Caco-2 (cell line): ENCODE measurements at regions not wholly inside any gene's neighbourhood (a gene's known extent, or its start where the extent isn't known, plus 50 kb on each side); places are given as distances from the start of the nearest gene placed in this dataset.

Source experiments
- BruUV-seq: library from RNA; stranded (reverse); fragments of 400-500 nt; replicated peaks from 2 replicates; lab custom pipeline; 2021; lab: Mats Ljungman, UMichigan
- CTCF ChIA-PET: fragments of 300-600 bp; sonication (Branson Sonifier 250); formaldehyde crosslinking; loops from one replicate; lab custom pipeline; 2022; ENCODE audit warnings: antibody characterized with exemption; lab: Charles Lee
- POLR2A ChIA-PET: fragments of 300-600 bp; sonication (Branson Sonifier 250); formaldehyde crosslinking; loops from one replicate; lab custom pipeline; 2022; ENCODE audit warnings: antibody characterized with exemption; lab: Charles Lee
- DNase-seq, 2 experiments: peaks; one replicate each; pipeline versions ENCODE4 v3.0.0 to v3.0.0-alpha.2; 2020 to 2022
- H3K27me3 ChIP-seq: replicated peaks from 2 replicates; pipeline ENCODE4 v1.6.0; 2011; ENCODE audit warnings: low read length; ENCODE audit not compliant: control insufficient read depth, insufficient read depth
- H3K36me3 ChIP-seq: 2 replicates; pipeline ENCODE4 v1.5.1; 2011; ENCODE audit warnings: low read length; ENCODE audit not compliant: control insufficient read depth, insufficient read depth
- H3K4me1 ChIP-seq: fragments of 250-450 bp; sonication (Bioruptor Pico); 2 replicates; pipeline ENCODE4 v1.5.1; 2020; ENCODE audit warnings: mild to moderate bottlenecking
- H3K4me3 ChIP-seq: 2 replicates; pipeline ENCODE4 v1.5.1; 2011; ENCODE audit warnings: low read depth, mild to moderate bottlenecking, control low read depth, low read length
- H3K9me3 ChIP-seq: fragments of 250-450 bp; sonication (Bioruptor Pico); 2 replicates; pipeline ENCODE4 v1.5.1; 2020; ENCODE audit warnings: mild to moderate bottlenecking, moderate library complexity
- H3K27ac Mint-ChIP-seq: one replicate; pipeline ENCODE4 v1.8.0; 2022; ENCODE audit warnings: mixed read lengths; ENCODE audit not compliant: unreplicated experiment
- H3K27me3 Mint-ChIP-seq: one replicate; pipeline ENCODE4 v1.8.0; 2022; ENCODE audit warnings: mixed read lengths; ENCODE audit not compliant: insufficient read depth, unreplicated experiment
- H3K36me3 Mint-ChIP-seq: one replicate; pipeline ENCODE4 v1.8.0; 2022; ENCODE audit warnings: mild to moderate bottlenecking, mixed read lengths; ENCODE audit not compliant: insufficient read depth, unreplicated experiment
- H3K4me1 Mint-ChIP-seq: one replicate; pipeline ENCODE4 v1.8.0; 2022; ENCODE audit warnings: low read depth, mixed read lengths; ENCODE audit not compliant: unreplicated experiment
- H3K4me3 Mint-ChIP-seq: one replicate; pipeline ENCODE4 v1.8.0; 2022; ENCODE audit warnings: mild to moderate bottlenecking, moderate library complexity, mixed read lengths; ENCODE audit not compliant: unreplicated experiment
- H3K9me3 Mint-ChIP-seq: one replicate; pipeline ENCODE4 v1.8.0; 2022; ENCODE audit warnings: mixed read lengths; ENCODE audit not compliant: unreplicated experiment
- CTCF ChIP-seq, 2 experiments: fragments of 200-600 bp in 1 of 2; IDR thresholded peaks; 1 replicate in 1 of 2; 2 replicates in 1 of 2; pipeline versions ENCODE4 v1.5.1 to v1.8.0; 2011 to 2022; ENCODE audit warnings: antibody characterized with exemption in 1 of 2, control low read depth in 1 of 2, inconsistent platforms in 1 of 2, low read depth in 1 of 2, low read length in 1 of 2, mild to moderate bottlenecking in 1 of 2, moderate library complexity in 1 of 2; ENCODE audit not compliant: insufficient read depth in 1 of 2, severe bottlenecking in 1 of 2, unreplicated experiment in 1 of 2
- intact Hi-C: fragments of 100-400 bp; cut with micrococcal nuclease; formaldehyde crosslinking; loops from one replicate; pipeline ENCODE4 v1.10.0; 2022; ENCODE audit not compliant: unreplicated experiment

- CTCF ChIA-PET, result interaction anchor here (1.0 kb wide), 1 partner anchor 135 kb away, joined by 6 read pairs; no protein-coding TSS in a partner anchor
- H3K4me1 Mint-ChIP-seq, result no peaks in the 10 kb centered on the region
- H3K27me3 ChIP-seq, result no peaks in the 10 kb centered on the region
- no peak for TF ChIP-seq CTCF (IDR thresholded peaks at IDR 0.05; ENCODE audit: insufficient read depth in 1 of 2, low read depth in 1 of 2, low read length in 1 of 2, severe bottlenecking in 1 of 2, unreplicated experiment in 1 of 2)
- H3K36me3 Mint-ChIP-seq, result no peaks in the 10 kb centered on the region
- no peaks in the 10 kb centered on the region for H3K9me3 Mint-ChIP-seq
- no peak for DNase-seq
- H3K27me3 Mint-ChIP-seq, result no peaks in the 10 kb centered on the region
- no peak overlapping the region for H3K27ac Mint-ChIP-seq
- no peaks in the 10 kb centered on the region for H3K36me3 ChIP-seq
- POLR2A ChIA-PET, result no interaction called here
- H3K4me1 ChIP-seq, result no peaks in the 10 kb centered on the region
- no peaks in the 10 kb centered on the region for H3K9me3 ChIP-seq
- intact Hi-C loops, result loop anchor here (5.0 kb wide), 1 partner anchor 35 kb away; no protein-coding TSS in a partner anchor
- no peak overlapping the region for H3K4me3 ChIP-seq
- no peak overlapping the region for H3K4me3 Mint-ChIP-seq
- no TSS peak for BruUV-seq
Measured at GRCh38 chrX:15107367-15107988, 162.4 kb downstream of the ASB9 start.

- POLR2A ChIA-PET, result no interaction called here
Measured at GRCh38 chrX:15098505-15098904, 171.4 kb downstream of the ASB9 start.

GRCh38 chrX:15087747-15088146, 182.1 kb downstream of the ASB9 start:
- intact Hi-C loops, result no loop called here
- CTCF ChIA-PET, result no interaction called here

More at GRCh38 chrX:15098505-15098904, 171.4 kb downstream of the ASB9 start:
- BruUV-seq, result no TSS peak
- no peaks in the 10 kb centered on the region for H3K36me3 ChIP-seq
- intact Hi-C loops, result no loop called here
- H3K27ac Mint-ChIP-seq, result no peak overlapping the region
- H3K4me3 Mint-ChIP-seq, result no peak overlapping the region
- H3K27me3 ChIP-seq, result no peaks in the 10 kb centered on the region
- no peaks in the 10 kb centered on the region for H3K9me3 Mint-ChIP-seq
- no peak for DNase-seq
- no peaks in the 10 kb centered on the region for H3K27me3 Mint-ChIP-seq
- no peaks in the 10 kb centered on the region for H3K4me1 Mint-ChIP-seq
- H3K36me3 Mint-ChIP-seq, result no peaks in the 10 kb centered on the region
- H3K4me3 ChIP-seq, result no peak overlapping the region
- TF ChIP-seq CTCF (IDR thresholded peaks at IDR 0.05; ENCODE audit: insufficient read depth in 1 of 2, low read depth in 1 of 2, low read length in 1 of 2, severe bottlenecking in 1 of 2, unreplicated experiment in 1 of 2), result no peak
- CTCF ChIA-PET, result no interaction called here
- H3K9me3 ChIP-seq, result no peaks in the 10 kb centered on the region
- no peaks in the 10 kb centered on the region for H3K4me1 ChIP-seq

More at GRCh38 chrX:15087747-15088146, 182.1 kb downstream of the ASB9 start:
- Mint-ChIP-seq H3K9me3 (peaks cover 9% of the 10 kb centered on the region), H3K27ac (no peak overlapping the region), H3K36me3 (no peaks in the 10 kb centered on the region), H3K4me3 (no peak overlapping the region), H3K27me3 (no peaks in the 10 kb centered on the region), H3K4me1 (peaks cover 9% of the 10 kb centered on the region)
- no TSS peak for BruUV-seq
- Histone ChIP-seq H3K36me3 (no peaks in the 10 kb centered on the region), H3K4me1 (peaks cover 12% of the 10 kb centered on the region), H3K9me3 (no peaks in the 10 kb centered on the region), H3K4me3 (no peak overlapping the region), H3K27me3 (no peaks in the 10 kb centered on the region)
- TF ChIP-seq CTCF (IDR thresholded peaks at IDR 0.05; ENCODE audit: insufficient read depth in 1 of 2, low read depth in 1 of 2, low read length in 1 of 2, severe bottlenecking in 1 of 2, unreplicated experiment in 1 of 2), result no peak
- POLR2A ChIA-PET, result no interaction called here
- peak; percentile 25 to 37 for DNase-seq
